SK-N-SH (cell line): ENCODE measurements at regions not wholly inside any gene's neighbourhood (a gene's known extent, or its start where the extent isn't known, plus 50 kb on each side); places are given as distances from the start of the nearest gene placed in this dataset.
A peak's percentile ranks its signal among the peaks of the same experiment; 100 is the strongest.

Experiments used
- CTCF ChIP-seq: fragments of 200-600 bp; sonication (generic); IDR thresholded peaks from 2 replicates; pipeline ENCODE4 v1.6.1; 2017; ENCODE audit warnings: antibody characterized with exemption, mild to moderate bottlenecking, moderate library complexity
- EP300 ChIP-seq, 2 experiments: IDR thresholded peaks; 2 replicates each; pipeline versions ENCODE4 v1.4.0 to v1.6.1; 2012; ENCODE audit warnings: borderline replicate concordance in 1 of 2, low read depth in 1 of 2, low read length in 1 of 2
- FOSL2 ChIP-seq: IDR thresholded peaks from 2 replicates; pipeline ENCODE4 v1.4.0; 2012; ENCODE audit warnings: low read depth, mild to moderate bottlenecking, moderate library complexity, borderline replicate concordance
- FOXJ3 ChIP-seq: sonication (generic); formaldehyde crosslinking; IDR thresholded peaks from 2 replicates; pipeline ENCODE4 v1.5.1; 2020; ENCODE audit warnings: mild to moderate bottlenecking, missing genetic modification reagents
- GABPA ChIP-seq: IDR thresholded peaks from 2 replicates; pipeline ENCODE4 v1.4.0; 2012; ENCODE audit warnings: low read depth, mild to moderate bottlenecking
- GATA2 ChIP-seq: sonication (generic); formaldehyde crosslinking; IDR thresholded peaks from 2 replicates; pipeline ENCODE4 v1.5.0; 2020; ENCODE audit warnings: mild to moderate bottlenecking, missing genetic modification reagents
- IRF3 ChIP-seq: fragments of 150-350 bp; IDR thresholded peaks from 2 replicates; pipeline ENCODE4 v1.6.1; 2016; ENCODE audit warnings: mild to moderate bottlenecking, low read depth, low read length
- JUND ChIP-seq: IDR thresholded peaks from 2 replicates; pipeline ENCODE4 v1.4.0; 2012
- MAX ChIP-seq: IDR thresholded peaks from 2 replicates; pipeline ENCODE4 v1.4.0; 2012; ENCODE audit warnings: low read depth
- MEF2A ChIP-seq: IDR thresholded peaks from 2 replicates; pipeline ENCODE4 v1.4.0; 2012; ENCODE audit warnings: low read depth, borderline replicate concordance
- MXI1 ChIP-seq: IDR thresholded peaks from 2 replicates; pipeline ENCODE4 v1.6.1; 2012; ENCODE audit warnings: mild to moderate bottlenecking, low read depth, low read length, improper control_type of control experiment
- NFIC ChIP-seq: IDR thresholded peaks from 2 replicates; pipeline ENCODE4 v1.4.0; 2012; ENCODE audit warnings: borderline replicate concordance
- NRF1 ChIP-seq: IDR thresholded peaks from 2 replicates; pipeline ENCODE4 v1.6.1; 2012; ENCODE audit warnings: low read depth, mild to moderate bottlenecking, low read length
- PBX3 ChIP-seq: IDR thresholded peaks from 2 replicates; pipeline ENCODE4; 2012
- POLR2AphosphoS5 ChIP-seq: IDR thresholded peaks from 2 replicates; pipeline ENCODE4 v1.6.1; 2012; ENCODE audit warnings: low read depth, low read length
- RAD21 ChIP-seq: IDR thresholded peaks from 2 replicates; pipeline ENCODE4 v1.6.1; 2012; ENCODE audit warnings: mild to moderate bottlenecking, low read length
- RFX5 ChIP-seq: IDR thresholded peaks from 2 replicates; pipeline ENCODE4 v1.6.1; 2012; ENCODE audit warnings: mild to moderate bottlenecking, improper control_type of control experiment, low read length
- SIN3A ChIP-seq: IDR thresholded peaks from 2 replicates; pipeline ENCODE4 v1.6.1; 2012; ENCODE audit warnings: low read depth, mild to moderate bottlenecking, low read length, moderate library complexity, borderline replicate concordance
- SMC3 ChIP-seq: IDR thresholded peaks from 2 replicates; pipeline ENCODE4 v1.6.1; 2012; ENCODE audit warnings: low read depth, low read length, improper control_type of control experiment
- TAF1 ChIP-seq: IDR thresholded peaks from 2 replicates; pipeline ENCODE4 v1.6.1; 2012; ENCODE audit warnings: low read depth, mild to moderate bottlenecking, low read length, moderate library complexity, borderline replicate concordance
- USF1 ChIP-seq: IDR thresholded peaks from 2 replicates; pipeline ENCODE4 v1.4.0; 2012; ENCODE audit warnings: low read depth, borderline replicate concordance
- USF2 ChIP-seq: fragments of 150-350 bp; IDR thresholded peaks from 2 replicates; pipeline ENCODE4 v1.6.1; 2017; ENCODE audit warnings: antibody characterized with exemption, low read length, low read depth, borderline replicate concordance
- ZBTB33 ChIP-seq: IDR thresholded peaks from 2 replicates; pipeline ENCODE4 v1.4.0; 2012; ENCODE audit warnings: low read depth, borderline replicate concordance

GRCh38 chr3:115245438-115245837, 98.3 kb upstream of the ZBTB20 start (continued):
- TF ChIP-seq IRF3, result no peak
- no peak for TF ChIP-seq GABPA
- peak; percentile 25; the same call in 1 of the 2 replicates for TF ChIP-seq ZBTB33
- no peak for TF ChIP-seq CTCF
- TF ChIP-seq FOSL2, result peak; percentile 99
- TF ChIP-seq USF1, result no peak
- peak; percentile 73 for TF ChIP-seq MAX
- TF ChIP-seq GATA2 (CRISPR knock-in tag), result no peak
- TF ChIP-seq MEF2A, result peak; percentile 41; the same call in 1 of the 2 replicates
- peak; percentile 95 for TF ChIP-seq JUND
- peak; percentile 45; the same call in 1 of the 2 replicates for TF ChIP-seq POLR2AphosphoS5
- no peak for TF ChIP-seq SMC3
- TF ChIP-seq PBX3, result peak; percentile 84
- no peak for TF ChIP-seq NRF1
- TF ChIP-seq NFIC, result peak; percentile 99
- TF ChIP-seq SIN3A, result no peak
- TF ChIP-seq RFX5, result no peak
- TF ChIP-seq FOXJ3 (CRISPR knock-in tag), result no peak
- no peak for TF ChIP-seq MXI1
- TF ChIP-seq RAD21, result no peak
- TF ChIP-seq TAF1, result peak; percentile 31; the same call in 1 of the 2 replicates
- TF ChIP-seq USF2, result no peak
- peak in 1 of 2 experiments; percentile 96; a peak in 2 of 4 replicates for TF ChIP-seq EP300 (IDR thresholded peaks at IDR 0.05; ENCODE audit: borderline replicate concordance in 1 of 2, low read depth in 1 of 2, low read length in 1 of 2)
